ENCODE measurements at regions not wholly inside any gene's neighbourhood (a gene's known extent, or its start where the extent isn't known, plus 50 kb on each side); places are given as distances from the start of the nearest gene placed in this dataset.

- no peak for TF ChIP-seq ZBTB11 (CRISPR knock-in tag; IDR thresholded peaks at IDR 0.05)
Measured at GRCh38 chr4:45102716-45103115, 376.4 kb upstream of the GNPDA2 start (continued).

GRCh38 chr4:45100956-45101818 lies 374.8 kb upstream of the GNPDA2 start:
- Histone ChIP-seq H3K4me2 (ENCODE audit: control insufficient read depth, insufficient read depth) (no peak overlapping the region), H3K27ac (ENCODE audit: control insufficient read depth, insufficient read depth) (no peak overlapping the region), H2AFZ (ENCODE audit: control insufficient read depth, low read depth, low read length) (no peak overlapping the region), H4K20me1 (ENCODE audit: control insufficient read depth, insufficient read depth) (no peaks in the 10 kb centered on the region), H3K79me2 (ENCODE audit: control insufficient read depth, insufficient read depth, low read length) (no peaks in the 10 kb centered on the region), H3K4me1 (ENCODE audit: control insufficient read depth, insufficient read depth, low read length) (no peaks in the 10 kb centered on the region), H3K9me3 (replicated peaks; ENCODE audit: control insufficient read depth, insufficient read depth, low read length) (no peaks in the 10 kb centered on the region), H3K4me3 (no peak overlapping the region), H3K36me3 (ENCODE audit: control insufficient read depth in 2 of 2, insufficient read depth in 2 of 2, low read length in 1 of 2) (no peaks in the 10 kb centered on the region), H3K27me3 (replicated peaks in 1 of 2; ENCODE audit: control insufficient read depth in 2 of 2, insufficient read depth in 2 of 2, low read length in 1 of 2) (no peaks in the 10 kb centered on the region), H3K9ac (ENCODE audit: control insufficient read depth, insufficient read depth, low read length) (no peak overlapping the region)
- FAIRE-seq, result no peak
- RAD21 ChIA-PET (ENCODE audit: unreplicated experiment), result no interaction called here
- ATAC-seq, result no peak
- CTCF ChIA-PET, result no interaction called here
- no TSS peak for BruUV-seq (replicated peaks)
- intact Hi-C loops (cut with micrococcal nuclease; ENCODE audit: unreplicated experiment) (no loop called here), in situ Hi-C loops (cut with MboI) (no loop called here)
- POLR2A ChIA-PET, result no interaction called here
- WGBS (ENCODE audit: insufficient coverage, insufficient replicate concordance, low lambda C conversion rate, missing lambda C conversion rate), result 42% methylated on average over 6 of the region's 6 CpGs
- no peak for DNase-seq (ENCODE audit: low read depth, low spot score)
- SMC1A ChIA-PET (ENCODE audit: uncharacterized antibody, unreplicated experiment), result interaction anchor here (1.0 kb wide), 1 partner anchor 74 kb away, joined by 4 read pairs; no protein-coding TSS in a partner anchor
- TF ChIP-seq STAT3 (IDR thresholded peaks at IDR 0.05; ENCODE audit: low read depth, low read length) (no peak), ZBTB4 (CRISPR knock-in tag; IDR thresholded peaks at IDR 0.05) (no peak), NFYB (IDR thresholded peaks at IDR 0.05; ENCODE audit: insufficient read depth, low read depth, low read length) (no peak), SIX5 (IDR thresholded peaks at IDR 0.05; ENCODE audit: low read depth, low read length, severe bottlenecking) (no peak), TCF7 (IDR thresholded peaks at IDR 0.05; ENCODE audit: borderline replicate concordance) (no peak), RCOR1 (conservative IDR thresholded peaks at IDR 0.05; ENCODE audit: low read depth, low read length) (no peak), SREBF2 (IDR thresholded peaks at IDR 0.05; ENCODE audit: low read length) (no peak), MLLT1 (IDR thresholded peaks at IDR 0.05) (no peak)

Data from GM12878 (cell line).